ENCODE measurements at regions not wholly inside any gene's neighbourhood (a gene's known extent, or its start where the extent isn't known, plus 50 kb on each side); places are given as distances from the start of the nearest gene placed in this dataset.
"Not testable (repeated sequence)": the region's sequence is repeated elsewhere in the genome, so short reads cannot be mapped to it uniquely, and the experiment has no call there.

DNA sequence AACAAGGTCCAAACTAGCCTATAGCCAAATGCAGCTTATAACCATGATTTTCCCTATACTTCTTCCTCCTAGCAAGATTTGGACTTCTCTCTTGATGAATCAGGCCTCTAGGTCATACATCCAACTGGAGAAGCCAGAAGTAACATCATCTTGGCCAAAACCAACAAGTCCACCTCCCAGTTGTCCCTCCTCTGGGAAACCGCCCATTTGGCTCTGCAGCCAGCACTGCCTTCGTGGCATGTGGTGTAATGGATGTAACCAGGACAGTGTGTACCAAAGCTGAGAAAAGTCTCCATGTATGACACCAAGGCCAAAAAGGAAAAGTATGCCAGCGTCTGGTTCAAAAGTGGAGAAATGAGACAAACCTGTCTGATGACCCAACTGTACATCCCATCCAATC is 59.3 kb upstream of the VASH1 start:
- no peak for DNase-seq

DNA sequence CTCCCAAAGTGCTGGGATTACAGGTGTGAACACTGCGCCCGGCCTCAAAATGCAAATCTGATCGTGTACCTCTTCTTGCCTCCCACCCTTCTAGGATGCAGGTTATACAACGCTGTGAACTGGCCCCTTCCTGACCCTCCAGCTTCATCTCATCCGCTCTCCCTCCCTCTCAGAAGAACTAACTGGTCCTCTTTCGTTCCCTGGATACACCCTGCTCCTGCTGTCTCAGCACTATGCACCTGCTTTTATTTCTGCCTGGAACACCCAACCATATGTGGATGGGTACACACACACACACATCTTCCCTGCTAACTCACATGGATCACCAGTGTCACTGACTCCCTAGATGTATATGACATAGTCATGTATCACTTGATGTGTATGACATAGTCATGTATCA is 56.1 kb upstream of the VASH1 start:
- DNase-seq = no peak

GRCh38 chr14:76706207-76706606 is 55.1 kb upstream of the VASH1 start:
- DNase-seq = not testable (repeated sequence)

GRCh38 chr14:76706811-76707210 is 54.5 kb upstream of the VASH1 start:
- DNase-seq = no peak

DNA sequence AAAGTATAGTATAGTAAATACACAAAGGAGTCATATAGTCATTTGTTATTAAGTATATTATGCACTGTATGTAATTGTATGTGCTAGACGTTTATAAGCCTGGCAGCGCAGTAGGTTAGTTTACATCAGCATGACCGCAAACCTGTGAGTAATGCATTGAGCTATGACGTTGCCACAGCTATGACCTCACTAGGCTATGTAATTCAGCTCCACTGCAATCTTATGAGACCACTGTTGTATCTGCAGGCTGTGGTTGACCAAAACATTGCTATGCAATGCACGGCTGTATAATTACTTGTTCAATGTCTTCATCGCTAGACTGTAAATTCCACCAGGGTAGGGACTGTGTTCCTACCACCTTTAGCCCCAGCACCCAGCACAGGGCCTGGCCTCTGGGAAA is 53.2 kb upstream of the VASH1 start:
- no peak for DNase-seq

DNA sequence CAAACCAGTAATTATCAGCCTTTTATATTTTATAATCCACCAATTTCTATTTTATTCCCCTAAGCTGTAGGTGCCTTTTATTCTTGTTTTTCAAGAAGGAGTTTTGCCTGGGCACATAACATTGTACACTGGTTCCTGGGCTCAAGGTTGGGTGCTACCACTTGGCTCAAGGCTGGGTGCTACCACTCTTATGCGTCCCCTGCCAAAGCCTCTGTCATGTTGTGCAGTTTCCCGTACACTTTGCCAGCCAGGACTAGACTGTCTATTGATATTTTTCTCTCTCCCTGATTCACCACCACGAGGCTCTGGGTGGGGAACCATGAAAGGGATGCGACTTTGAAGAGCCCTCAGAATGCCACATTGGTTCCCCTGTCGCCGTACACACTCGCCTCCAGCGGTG is 52.5 kb upstream of the VASH1 start:
- DNase-seq = no peak

- peak; percentile 51 for DNase-seq
Measured at GRCh38 chr14:76710056-76711010, 50.9 kb upstream of the VASH1 start.
